ENCODE measurements at regions not wholly inside any gene's neighbourhood (a gene's known extent, or its start where the extent isn't known, plus 50 kb on each side); places are given as distances from the start of the nearest gene placed in this dataset.
"Not testable (repeated sequence)": the region's sequence is repeated elsewhere in the genome, so short reads cannot be mapped to it uniquely, and the experiment has no call there.

- Histone ChIP-seq H3K9me3 (no peaks in the 10 kb centered on the region), H3K27me3 (no peaks in the 10 kb centered on the region), H3K36me3 (no peaks in the 10 kb centered on the region), H3K4me1 (no peaks in the 10 kb centered on the region), H3K27ac (no peak overlapping the region), H3K4me3 (no peak overlapping the region)
- DNase-seq (ENCODE audit: low spot score in 2 of 2): no peak
- TF ChIP-seq POLR2A (IDR thresholded peaks at IDR 0.05) (no peak), POLR2AphosphoS5 (IDR thresholded peaks at IDR 0.05) (no peak)
- intact Hi-C loops (cut with DNase I; ENCODE audit: low total_unique reads): no loop called here
Observed at GRCh38 chr5:136750224-136750862, 385.0 kb upstream of the TRPC7 start.

- H3K36me3 ChIP-seq: no peaks in the 10 kb centered on the region
- H3K27me3 ChIP-seq: no peaks in the 10 kb centered on the region
- no peak overlapping the region for H3K27ac ChIP-seq
- intact Hi-C loops (cut with DNase I; ENCODE audit: low total_unique reads): no loop called here
- H3K4me3 ChIP-seq: no peak overlapping the region
- H3K9me3 ChIP-seq: no peaks in the 10 kb centered on the region
- DNase-seq (ENCODE audit: low spot score in 2 of 2): no peak
- TF ChIP-seq POLR2AphosphoS5 (IDR thresholded peaks at IDR 0.05): no peak
- no peak for TF ChIP-seq POLR2A (IDR thresholded peaks at IDR 0.05)
- no peak for TF ChIP-seq CTCF (IDR thresholded peaks at IDR 0.05)
- H3K4me1 ChIP-seq: no peaks in the 10 kb centered on the region
Observed at GRCh38 chr5:136749016-136749415, 383.7 kb upstream of the TRPC7 start.

- DNase-seq (ENCODE audit: low spot score in 2 of 2): no peak
- H3K4me3 ChIP-seq: no peak overlapping the region
- no peaks in the 10 kb centered on the region for H3K4me1 ChIP-seq
- H3K27ac ChIP-seq: no peak overlapping the region
- intact Hi-C loops (cut with DNase I; ENCODE audit: low total_unique reads): no loop called here
- H3K27me3 ChIP-seq: no peaks in the 10 kb centered on the region
- H3K36me3 ChIP-seq: no peaks in the 10 kb centered on the region
- peaks cover 11 to 17% of the 10 kb centered on the region in 2 donors for H3K9me3 ChIP-seq
- TF ChIP-seq POLR2A (IDR thresholded peaks at IDR 0.05) (no peak), CTCF (IDR thresholded peaks at IDR 0.05) (no peak)
Observed at GRCh38 chr5:136743052-136743451, 377.7 kb upstream of the TRPC7 start.

DNA sequence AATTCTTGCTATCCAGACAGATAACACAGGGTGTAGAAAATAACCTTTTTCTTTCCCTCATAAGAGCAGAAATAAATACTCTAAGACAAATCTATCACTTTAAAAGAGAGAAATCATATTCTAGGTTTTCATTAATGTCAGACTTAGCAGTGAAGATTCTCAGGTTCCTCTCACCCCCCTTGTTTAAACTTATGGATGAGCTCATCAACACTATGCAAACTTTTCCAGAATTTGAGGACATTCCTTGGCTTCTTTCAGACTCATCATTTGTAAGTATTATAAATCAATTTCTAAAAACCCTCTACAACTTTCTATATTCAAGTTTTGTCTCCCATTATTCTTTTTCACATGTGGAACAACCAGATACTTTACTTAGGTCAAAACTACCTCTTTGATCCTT lies 374.9 kb upstream of the TRPC7 start:
- intact Hi-C loops (cut with DNase I; ENCODE audit: low total_unique reads): no loop called here
- H3K4me1 ChIP-seq: no peaks in the 10 kb centered on the region
- no peaks in the 10 kb centered on the region for H3K36me3 ChIP-seq
- no peak overlapping the region for H3K27ac ChIP-seq
- H3K4me3 ChIP-seq: no peak overlapping the region
- no peak for TF ChIP-seq POLR2A (IDR thresholded peaks at IDR 0.05)
- no peak for TF ChIP-seq POLR2AphosphoS5 (IDR thresholded peaks at IDR 0.05)
- no peak for TF ChIP-seq CTCF (IDR thresholded peaks at IDR 0.05)
- no peaks in the 10 kb centered on the region for H3K27me3 ChIP-seq
- DNase-seq (ENCODE audit: low spot score in 2 of 2): no peak
- H3K9me3 ChIP-seq: peaks cover 11 to 17% of the 10 kb centered on the region in 2 donors

GRCh38 chr5:136739271-136739670 lies 373.9 kb upstream of the TRPC7 start:
- H3K4me3 ChIP-seq; intact Hi-C loops (cut with DNase I; ENCODE audit: low total_unique reads); H3K27me3 ChIP-seq; DNase-seq (ENCODE audit: low spot score in 2 of 2); H3K4me1 ChIP-seq; H3K27ac ChIP-seq; H3K36me3 ChIP-seq: not testable (repeated sequence)
- H3K9me3 ChIP-seq: peaks cover 11 to 17% of the 10 kb centered on the region in 2 donors

DNA sequence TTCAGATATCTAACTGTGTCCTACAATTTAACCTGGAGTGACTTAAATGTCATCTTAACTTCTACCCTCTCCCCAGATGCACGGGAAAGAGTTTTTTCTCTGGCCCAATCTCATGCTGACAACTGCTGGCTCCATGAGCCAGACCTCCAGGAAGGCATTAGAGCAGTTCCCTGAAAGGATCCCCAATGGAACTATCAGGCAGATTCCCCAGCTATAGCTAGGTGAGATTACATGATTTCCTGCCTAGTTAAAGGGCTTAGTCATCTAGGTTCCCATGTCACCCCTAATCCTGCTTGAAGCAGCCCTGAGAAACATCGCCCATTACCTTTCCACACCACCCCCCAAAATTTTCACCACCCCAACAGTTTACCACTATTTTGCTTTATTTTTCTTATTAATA lies 373.5 kb upstream of the TRPC7 start:
- peaks cover 11 to 16% of the 10 kb centered on the region in 2 donors for H3K9me3 ChIP-seq
- no peaks in the 10 kb centered on the region for H3K4me1 ChIP-seq
- intact Hi-C loops (cut with DNase I; ENCODE audit: low total_unique reads): no loop called here
- no peaks in the 10 kb centered on the region for H3K27me3 ChIP-seq
- no peak overlapping the region for H3K4me3 ChIP-seq
- H3K27ac ChIP-seq: no peak overlapping the region
- no peaks in the 10 kb centered on the region for H3K36me3 ChIP-seq
- no peak for TF ChIP-seq POLR2AphosphoS5 (IDR thresholded peaks at IDR 0.05)
- no peak for DNase-seq (ENCODE audit: low spot score in 2 of 2)

- H3K4me3 ChIP-seq: no peak overlapping the region
- intact Hi-C loops (cut with DNase I; ENCODE audit: low total_unique reads): no loop called here
- TF ChIP-seq CTCF (IDR thresholded peaks at IDR 0.05): no peak
- no peak for TF ChIP-seq POLR2A (IDR thresholded peaks at IDR 0.05)
- no peak for TF ChIP-seq POLR2AphosphoS5 (IDR thresholded peaks at IDR 0.05)
- no peaks in the 10 kb centered on the region for H3K9me3 ChIP-seq
- peak overlapping the region; percentile 48 for H3K27ac ChIP-seq
- H3K27me3 ChIP-seq: no peaks in the 10 kb centered on the region
- DNase-seq (ENCODE audit: low spot score in 2 of 2): no peak
- no peaks in the 10 kb centered on the region for H3K4me1 ChIP-seq
- no peaks in the 10 kb centered on the region for H3K36me3 ChIP-seq
Observed at GRCh38 chr5:136736021-136736420, 370.7 kb upstream of the TRPC7 start.

DNA sequence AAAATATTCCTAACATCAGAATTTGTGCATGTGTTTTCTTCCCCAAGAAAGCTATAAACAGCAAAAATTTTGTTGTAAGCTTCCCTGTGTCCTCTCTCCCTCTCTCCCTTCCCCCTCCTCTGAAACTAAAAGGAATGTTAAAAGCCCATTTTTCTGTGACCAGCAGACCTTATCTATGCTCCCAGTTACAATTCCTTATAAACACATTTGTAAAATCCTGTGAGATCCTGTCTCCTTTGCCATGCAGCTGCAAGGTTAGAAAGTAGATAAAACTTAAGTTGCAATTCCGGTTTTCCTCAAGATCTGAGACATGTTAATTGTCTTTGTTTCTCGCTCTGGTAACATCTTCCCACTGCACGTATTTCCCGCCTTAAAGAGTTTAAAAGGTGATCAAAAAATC lies 370.3 kb upstream of the TRPC7 start:
- H3K9me3 ChIP-seq; H3K4me3 ChIP-seq; H3K4me1 ChIP-seq; intact Hi-C loops (cut with DNase I; ENCODE audit: low total_unique reads); H3K36me3 ChIP-seq; DNase-seq (ENCODE audit: low spot score in 2 of 2); H3K27me3 ChIP-seq: not testable (repeated sequence)
- H3K27ac ChIP-seq: peak overlapping the region; percentile 48
